HFFc6 (cell line): ENCODE measurements at regions not wholly inside any gene's neighbourhood (a gene's known extent, or its start where the extent isn't known, plus 50 kb on each side); places are given as distances from the start of the nearest gene placed in this dataset.

Experiments
- DNase-seq: peaks from one replicate; pipeline ENCODE4 v3.0.0-alpha.2; 2018
- H3K27ac Mint-ChIP-seq: 2 replicates; pipeline ENCODE4 v1.8.0; 2020; ENCODE audit warnings: mild to moderate bottlenecking, mixed read lengths
- H3K27me3 Mint-ChIP-seq: 2 replicates; pipeline ENCODE4 v1.8.0; 2021; ENCODE audit warnings: mild to moderate bottlenecking, moderate library complexity, mixed read lengths; ENCODE audit not compliant: insufficient read depth
- H3K36me3 Mint-ChIP-seq: 2 replicates; pipeline ENCODE4 v1.8.0; 2021; ENCODE audit warnings: low read depth, mixed read lengths
- H3K4me1 Mint-ChIP-seq: 2 replicates; pipeline ENCODE4 v1.8.0; 2020; ENCODE audit warnings: low read depth, mixed read lengths
- H3K4me3 Mint-ChIP-seq: 2 replicates; pipeline ENCODE4 v1.8.0; 2020; ENCODE audit warnings: mild to moderate bottlenecking, moderate library complexity, mixed read lengths
- H3K9me3 Mint-ChIP-seq: 2 replicates; pipeline ENCODE4 v1.8.0; 2020; ENCODE audit warnings: mild to moderate bottlenecking, mixed read lengths
- CTCF ChIP-seq: fragments of 200-600 bp; sonication (generic); IDR thresholded peaks from 2 replicates; pipeline ENCODE4 v1.5.0; 2021; ENCODE audit warnings: antibody characterized with exemption, mild to moderate bottlenecking

DNA sequence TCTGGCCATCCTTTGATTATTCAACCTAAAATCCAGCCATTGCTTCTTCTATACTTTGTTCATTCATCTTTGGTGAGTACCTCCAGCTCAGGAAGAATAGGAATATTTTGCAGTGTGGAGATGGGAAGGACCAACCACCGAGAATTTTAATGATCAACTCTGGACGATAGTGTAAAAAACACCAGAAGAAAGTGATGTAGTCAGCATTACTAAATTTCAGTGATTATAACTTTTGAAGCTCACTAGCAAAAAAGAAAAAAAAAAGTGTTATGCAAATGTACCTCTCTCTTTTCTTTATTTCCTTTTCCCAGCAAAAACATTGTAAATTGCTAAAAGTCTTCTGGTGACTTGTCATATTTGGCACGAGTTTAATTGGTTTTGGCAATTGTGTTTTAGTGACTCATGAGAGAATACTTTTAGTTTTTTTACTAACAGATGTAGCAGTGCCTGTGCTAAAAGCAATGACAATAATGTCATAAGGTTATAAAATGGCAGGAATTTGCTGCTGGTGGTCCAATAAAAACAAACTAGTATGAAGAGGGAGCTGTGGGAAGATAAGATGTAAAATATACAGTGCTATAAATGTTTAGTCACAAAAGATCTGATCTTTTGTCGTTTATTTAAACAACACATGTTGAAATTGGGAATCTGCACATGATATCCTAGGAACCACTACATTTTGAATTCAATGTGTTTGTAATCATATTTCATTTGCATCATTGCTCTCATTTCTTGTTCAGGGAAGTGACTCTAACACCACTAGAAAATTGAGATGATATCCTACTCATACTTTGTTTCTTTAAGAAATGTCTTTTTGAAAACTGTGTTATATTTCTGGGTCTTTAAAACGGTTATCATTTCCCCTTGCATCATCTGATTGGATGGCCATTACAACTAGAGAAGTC lies 81.3 kb upstream of the ERCC6L2 start:
- Mint-ChIP-seq H3K4me1 (peaks cover 18% of the 10 kb centered on the region), H3K9me3 (no peaks in the 10 kb centered on the region), H3K36me3 (no peaks in the 10 kb centered on the region), H3K27me3 (peaks cover 29% of the 10 kb centered on the region), H3K27ac (peak overlapping the region; percentile 1; the same call in 1 of the 2 replicates), H3K4me3 (no peak overlapping the region)
- no peak for TF ChIP-seq CTCF
- peak; percentile 87 for DNase-seq

- TF ChIP-seq CTCF = no peak
- Mint-ChIP-seq H3K4me1 (peaks cover 18% of the 10 kb centered on the region), H3K4me3 (no peak overlapping the region), H3K36me3 (no peaks in the 10 kb centered on the region), H3K9me3 (no peaks in the 10 kb centered on the region), H3K27me3 (peaks cover 44% of the 10 kb centered on the region), H3K27ac (no peak overlapping the region)
- no peak for DNase-seq
Observed at GRCh38 chr9:95791695-95792094, 83.8 kb upstream of the ERCC6L2 start.

DNA sequence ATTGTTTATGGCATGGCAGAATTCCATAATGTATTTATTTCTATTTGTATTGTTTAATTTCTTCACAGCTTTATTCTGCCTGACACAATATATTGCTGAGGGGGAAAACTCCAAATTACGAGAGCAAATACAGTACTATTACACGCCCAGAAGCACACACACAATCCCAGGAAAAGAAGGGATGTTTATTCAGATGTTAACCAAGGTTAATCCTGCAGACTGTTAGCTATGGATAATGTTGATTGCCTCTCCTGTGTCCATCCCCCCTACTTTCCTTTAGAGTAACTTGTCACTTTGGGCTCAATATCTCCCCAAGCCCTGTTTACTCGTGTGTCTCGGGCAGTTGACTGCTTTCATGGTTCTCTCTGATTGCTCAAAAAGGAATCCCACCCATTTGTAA lies 84.2 kb upstream of the ERCC6L2 start:
- Mint-ChIP-seq H3K4me1 (peaks cover 18% of the 10 kb centered on the region), H3K27me3 (peaks cover 48% of the 10 kb centered on the region)

DNA sequence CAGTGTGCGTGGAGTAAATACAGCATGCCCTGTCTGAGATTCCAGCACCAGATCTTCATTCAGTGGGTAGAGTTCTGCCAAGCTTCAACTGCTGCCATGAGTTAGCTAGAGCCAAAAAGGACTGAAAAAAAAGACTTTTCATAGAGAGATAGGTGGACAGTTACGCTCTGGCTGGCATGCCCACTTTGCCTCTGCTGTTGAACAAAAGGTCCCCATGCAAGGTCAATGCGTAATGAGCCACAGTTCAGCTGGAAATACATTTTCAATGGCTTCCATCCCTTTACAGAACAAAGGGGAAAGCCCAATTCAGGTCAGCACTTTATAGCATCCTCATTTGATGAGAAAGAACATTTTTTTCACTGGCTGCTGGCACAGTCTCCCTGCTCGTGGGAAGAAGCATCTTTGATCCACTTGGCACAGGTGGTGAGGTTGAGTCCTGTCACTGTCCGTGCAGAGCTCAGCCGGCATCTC lies 86.9 kb upstream of the ERCC6L2 start:
- Mint-ChIP-seq H3K4me1 (peaks cover 1% of the 10 kb centered on the region), H3K27me3 (peaks cover 52% of the 10 kb centered on the region), H3K27ac (no peak overlapping the region), H3K4me3 (no peak overlapping the region), H3K36me3 (no peaks in the 10 kb centered on the region), H3K9me3 (no peaks in the 10 kb centered on the region)
- no peak for DNase-seq
- TF ChIP-seq CTCF = no peak

More for the DNA sequence above, 84.2 kb upstream of the ERCC6L2 start:
- TF ChIP-seq CTCF = no peak
- H3K4me3 Mint-ChIP-seq = no peak overlapping the region
- no peak for DNase-seq
- no peaks in the 10 kb centered on the region for H3K36me3 Mint-ChIP-seq
- H3K27ac Mint-ChIP-seq = no peak overlapping the region
- H3K9me3 Mint-ChIP-seq = no peaks in the 10 kb centered on the region

DNA sequence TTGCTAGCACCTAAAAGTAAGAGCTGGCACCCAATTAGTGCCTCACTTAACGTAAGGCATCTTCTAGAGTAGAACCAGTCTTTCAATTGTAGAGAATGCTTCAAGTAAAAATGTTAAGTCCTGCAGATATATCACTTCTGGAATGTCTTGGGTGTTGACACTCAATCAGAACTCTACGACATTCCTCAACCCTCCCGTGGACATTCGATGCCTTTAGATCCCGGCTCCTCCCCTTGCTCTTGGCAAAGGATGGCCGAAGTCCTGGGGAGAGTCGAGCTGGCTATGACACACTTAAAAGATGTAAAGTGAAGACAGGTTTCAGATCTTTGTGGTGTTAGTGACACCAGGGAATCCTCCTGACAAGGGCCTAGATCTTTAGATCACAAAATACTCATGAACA lies 87.5 kb upstream of the ERCC6L2 start:
- peaks cover 51% of the 10 kb centered on the region for H3K27me3 Mint-ChIP-seq
- H3K4me3 Mint-ChIP-seq = no peak overlapping the region
- H3K9me3 Mint-ChIP-seq = no peaks in the 10 kb centered on the region
- H3K27ac Mint-ChIP-seq = no peak overlapping the region
- no peaks in the 10 kb centered on the region for H3K4me1 Mint-ChIP-seq
- no peak for TF ChIP-seq CTCF
- DNase-seq = no peak
- H3K36me3 Mint-ChIP-seq = no peaks in the 10 kb centered on the region
